ENCODE measurements at regions not wholly inside any gene's neighbourhood (a gene's known extent, or its start where the extent isn't known, plus 50 kb on each side); places are given as distances from the start of the nearest gene placed in this dataset.

GRCh38 chr2:234146087-234146826 is 95.8 kb downstream of the SPP2 start:
- no peak for ATAC-seq (ENCODE audit: low FRiP score)
- no peak for DNase-seq
- WGBS, 2 donors, result 80 to 84% methylated on average over 8 of the region's 8 CpGs

GRCh38 chr2:234145511-234145910 is 95.0 kb downstream of the SPP2 start:
- Histone ChIP-seq H3K4me3 (ENCODE audit: low read length in 2 of 2) (no peak overlapping the region), H3K27me3 (ENCODE audit: control insufficient read depth in 1 of 2, insufficient read depth in 2 of 2, low read length in 1 of 2) (no peaks in the 10 kb centered on the region), H3K27ac (ENCODE audit: low read depth in 1 of 2, low read length in 2 of 2) (no peak overlapping the region), H3K4me1 (ENCODE audit: control insufficient read depth in 1 of 2, insufficient read depth in 2 of 2, low read length in 2 of 2) (no peaks in the 10 kb centered on the region), H3K36me3 (ENCODE audit: control insufficient read depth in 1 of 2, insufficient read depth in 2 of 2, low read length in 1 of 2) (no peaks in the 10 kb centered on the region), H3K9me3 (ENCODE audit: control insufficient read depth, low read length) (peaks cover 3% of the 10 kb centered on the region)
- intact Hi-C loops (cut with DNase I), result no loop called here
- DNase-seq, result no peak
- 95 to 99% methylated on average over 2 of the region's 2 CpGs for WGBS, 2 donors
- no peak for ATAC-seq (ENCODE audit: low FRiP score)

More at GRCh38 chr2:234146087-234146826, 95.8 kb downstream of the SPP2 start:
- H3K4me3 ChIP-seq (ENCODE audit: low read length in 2 of 2), result no peak overlapping the region
- H3K9me3 ChIP-seq (ENCODE audit: control insufficient read depth, low read length), result peaks cover 3% of the 10 kb centered on the region
- no peaks in the 10 kb centered on the region for H3K27me3 ChIP-seq (ENCODE audit: control insufficient read depth in 1 of 2, insufficient read depth in 2 of 2, low read length in 1 of 2)
- no peaks in the 10 kb centered on the region for H3K4me1 ChIP-seq (ENCODE audit: control insufficient read depth in 1 of 2, insufficient read depth in 2 of 2, low read length in 2 of 2)
- intact Hi-C loops (cut with DNase I), result no loop called here
- H3K27ac ChIP-seq (ENCODE audit: low read depth in 1 of 2, low read length in 2 of 2), result no peak overlapping the region
- no peaks in the 10 kb centered on the region for H3K36me3 ChIP-seq (ENCODE audit: control insufficient read depth in 1 of 2, insufficient read depth in 2 of 2, low read length in 1 of 2)

- intact Hi-C loops (cut with DNase I), result no loop called here
- ATAC-seq (ENCODE audit: low FRiP score), result no peak
- no peak for DNase-seq
- no peaks in the 10 kb centered on the region for H3K4me1 ChIP-seq (ENCODE audit: control insufficient read depth in 1 of 2, insufficient read depth in 2 of 2, low read length in 2 of 2)
- H3K9me3 ChIP-seq (ENCODE audit: control insufficient read depth, low read length), result peaks cover 3% of the 10 kb centered on the region
- H3K27me3 ChIP-seq (ENCODE audit: control insufficient read depth in 1 of 2, insufficient read depth in 2 of 2, low read length in 1 of 2), result no peaks in the 10 kb centered on the region
- no peak overlapping the region for H3K27ac ChIP-seq (ENCODE audit: low read depth in 1 of 2, low read length in 2 of 2)
- no peaks in the 10 kb centered on the region for H3K36me3 ChIP-seq (ENCODE audit: control insufficient read depth in 1 of 2, insufficient read depth in 2 of 2, low read length in 1 of 2)
- no peak overlapping the region for H3K4me3 ChIP-seq (ENCODE audit: low read length in 2 of 2)
These were observed 94.6 kb downstream of the SPP2 start for GRCh38 chr2:234145057-234145456.

GRCh38 chr2:234143896-234144295 is 93.4 kb downstream of the SPP2 start:
- Histone ChIP-seq H3K4me1 (ENCODE audit: control insufficient read depth in 1 of 2, insufficient read depth in 2 of 2, low read length in 2 of 2) (no peaks in the 10 kb centered on the region), H3K4me3 (ENCODE audit: low read length in 2 of 2) (no peak overlapping the region), H3K27me3 (ENCODE audit: control insufficient read depth in 1 of 2, insufficient read depth in 2 of 2, low read length in 1 of 2) (no peaks in the 10 kb centered on the region), H3K27ac (ENCODE audit: low read depth in 1 of 2, low read length in 2 of 2) (no peak overlapping the region), H3K9me3 (ENCODE audit: control insufficient read depth, low read length) (peaks cover 3% of the 10 kb centered on the region), H3K36me3 (ENCODE audit: control insufficient read depth in 1 of 2, insufficient read depth in 2 of 2, low read length in 1 of 2) (no peaks in the 10 kb centered on the region)
- 90 to 91% methylated on average over 3 of the region's 3 CpGs for WGBS, 2 donors
- ATAC-seq (ENCODE audit: low FRiP score) (no peak), DNase-seq (no peak)
- intact Hi-C loops (cut with DNase I), result no loop called here

- ATAC-seq (ENCODE audit: low FRiP score) (no peak), DNase-seq (no peak)
- Histone ChIP-seq H3K4me3 (ENCODE audit: low read length in 2 of 2) (no peak overlapping the region), H3K36me3 (ENCODE audit: control insufficient read depth in 1 of 2, insufficient read depth in 2 of 2, low read length in 1 of 2) (no peaks in the 10 kb centered on the region), H3K4me1 (ENCODE audit: control insufficient read depth in 1 of 2, insufficient read depth in 2 of 2, low read length in 2 of 2) (no peaks in the 10 kb centered on the region), H3K9me3 (ENCODE audit: control insufficient read depth, low read length) (no peaks in the 10 kb centered on the region), H3K27me3 (ENCODE audit: control insufficient read depth in 1 of 2, insufficient read depth in 2 of 2, low read length in 1 of 2) (no peaks in the 10 kb centered on the region), H3K27ac (ENCODE audit: low read depth in 1 of 2, low read length in 2 of 2) (no peak overlapping the region)
- WGBS, 2 donors, result 79 to 85% methylated on average over 3 of the region's 3 CpGs
- intact Hi-C loops (cut with DNase I), result no loop called here
These were observed 92.0 kb downstream of the SPP2 start for GRCh38 chr2:234142530-234142929.

GRCh38 chr2:234139755-234140154 is 89.3 kb downstream of the SPP2 start:
- Histone ChIP-seq H3K4me3 (ENCODE audit: low read length in 2 of 2) (no peak overlapping the region), H3K9me3 (ENCODE audit: control insufficient read depth, low read length) (no peaks in the 10 kb centered on the region), H3K27ac (ENCODE audit: low read depth in 1 of 2, low read length in 2 of 2) (no peak overlapping the region), H3K4me1 (ENCODE audit: control insufficient read depth in 1 of 2, insufficient read depth in 2 of 2, low read length in 2 of 2) (no peaks in the 10 kb centered on the region), H3K27me3 (ENCODE audit: control insufficient read depth in 1 of 2, insufficient read depth in 2 of 2, low read length in 1 of 2) (no peaks in the 10 kb centered on the region), H3K36me3 (ENCODE audit: control insufficient read depth in 1 of 2, insufficient read depth in 2 of 2, low read length in 1 of 2) (no peaks in the 10 kb centered on the region)
- no peak for DNase-seq
- ATAC-seq (ENCODE audit: low FRiP score), result no peak
- 90 to 93% methylated on average over 5 of the region's 5 CpGs for WGBS, 2 donors
- intact Hi-C loops (cut with DNase I), result loop anchor here (5.0 to 10.0 kb wide), 3 partner anchors 358 to 408 kb away; partner anchors contain the start of gene ARL4C (in 1 of the 2)

GRCh38 chr2:234138836-234139235 is 88.3 kb downstream of the SPP2 start:
- Histone ChIP-seq H3K27me3 (ENCODE audit: control insufficient read depth in 1 of 2, insufficient read depth in 2 of 2, low read length in 1 of 2) (no peaks in the 10 kb centered on the region), H3K4me1 (ENCODE audit: control insufficient read depth in 1 of 2, insufficient read depth in 2 of 2, low read length in 2 of 2) (no peaks in the 10 kb centered on the region), H3K4me3 (ENCODE audit: low read length in 2 of 2) (no peak overlapping the region), H3K9me3 (ENCODE audit: control insufficient read depth, low read length) (no peaks in the 10 kb centered on the region), H3K27ac (ENCODE audit: low read depth in 1 of 2, low read length in 2 of 2) (no peak overlapping the region), H3K36me3 (ENCODE audit: control insufficient read depth in 1 of 2, insufficient read depth in 2 of 2, low read length in 1 of 2) (no peaks in the 10 kb centered on the region)
- intact Hi-C loops (cut with DNase I), result loop anchor here (5.0 to 10.0 kb wide), 3 partner anchors 358 to 408 kb away; partner anchors contain the start of gene ARL4C (in 1 of the 2)
- DNase-seq, result no peak
- ATAC-seq (ENCODE audit: low FRiP score), result no peak
- WGBS, 2 donors, result 94 to 96% methylated on average over 9 of the region's 9 CpGs

GRCh38 chr2:234137400-234138014 is 87.0 kb downstream of the SPP2 start:
- Histone ChIP-seq H3K4me3 (ENCODE audit: low read length in 2 of 2) (no peak overlapping the region), H3K9me3 (ENCODE audit: control insufficient read depth, low read length) (no peaks in the 10 kb centered on the region), H3K4me1 (ENCODE audit: control insufficient read depth in 1 of 2, insufficient read depth in 2 of 2, low read length in 2 of 2) (no peaks in the 10 kb centered on the region), H3K27ac (ENCODE audit: low read depth in 1 of 2, low read length in 2 of 2) (no peak overlapping the region), H3K36me3 (ENCODE audit: control insufficient read depth in 1 of 2, insufficient read depth in 2 of 2, low read length in 1 of 2) (no peaks in the 10 kb centered on the region), H3K27me3 (ENCODE audit: control insufficient read depth in 1 of 2, insufficient read depth in 2 of 2, low read length in 1 of 2) (no peaks in the 10 kb centered on the region)
- ATAC-seq (ENCODE audit: low FRiP score), result no peak
- 72 to 74% methylated on average over 6 of the region's 6 CpGs for WGBS, 2 donors
- DNase-seq, result no peak
- intact Hi-C loops (cut with DNase I), result loop anchor here (5.0 to 10.0 kb wide), 3 partner anchors 360 to 410 kb away; partner anchors contain the start of gene ARL4C (in 1 of the 2)

GRCh38 chr2:234136461-234136860 is 86.0 kb downstream of the SPP2 start:
- intact Hi-C loops (cut with DNase I), result loop anchor here (5.0 to 10.0 kb wide), 3 partner anchors 361 to 411 kb away; partner anchors contain the start of gene ARL4C (in 1 of the 2)
- no peak for ATAC-seq (ENCODE audit: low FRiP score)
- H3K36me3 ChIP-seq (ENCODE audit: control insufficient read depth in 1 of 2, insufficient read depth in 2 of 2, low read length in 1 of 2), result no peaks in the 10 kb centered on the region

More at GRCh38 chr2:234136461-234136860, 86.0 kb downstream of the SPP2 start:
- Histone ChIP-seq H3K27me3 (ENCODE audit: control insufficient read depth in 1 of 2, insufficient read depth in 2 of 2, low read length in 1 of 2) (no peaks in the 10 kb centered on the region), H3K4me3 (ENCODE audit: low read length in 2 of 2) (no peak overlapping the region), H3K9me3 (ENCODE audit: control insufficient read depth, low read length) (no peaks in the 10 kb centered on the region), H3K4me1 (ENCODE audit: control insufficient read depth in 1 of 2, insufficient read depth in 2 of 2, low read length in 2 of 2) (no peaks in the 10 kb centered on the region), H3K27ac (ENCODE audit: low read depth in 1 of 2, low read length in 2 of 2) (no peak overlapping the region)
- no peak for DNase-seq
